GM19328 (cell line): ENCODE measurements at regions not wholly inside any gene's neighbourhood (a gene's known extent, or its start where the extent isn't known, plus 50 kb on each side); places are given as distances from the start of the nearest gene placed in this dataset.

Experiments used
- ATAC-seq: cut with Tn5 transposase; IDR thresholded peaks from one replicate; pipeline ENCODE4 v1.9.1; 2021; ENCODE audit warnings: mild to moderate bottlenecking, moderate library complexity; ENCODE audit not compliant: unreplicated experiment

- ATAC-seq = no peak
Measured at GRCh38 chr20:19073584-19074218, 138.7 kb upstream of the SLC24A3 start.

- ATAC-seq = no peak
Measured at GRCh38 chr20:19074356-19074755, 138.1 kb upstream of the SLC24A3 start.

DNA sequence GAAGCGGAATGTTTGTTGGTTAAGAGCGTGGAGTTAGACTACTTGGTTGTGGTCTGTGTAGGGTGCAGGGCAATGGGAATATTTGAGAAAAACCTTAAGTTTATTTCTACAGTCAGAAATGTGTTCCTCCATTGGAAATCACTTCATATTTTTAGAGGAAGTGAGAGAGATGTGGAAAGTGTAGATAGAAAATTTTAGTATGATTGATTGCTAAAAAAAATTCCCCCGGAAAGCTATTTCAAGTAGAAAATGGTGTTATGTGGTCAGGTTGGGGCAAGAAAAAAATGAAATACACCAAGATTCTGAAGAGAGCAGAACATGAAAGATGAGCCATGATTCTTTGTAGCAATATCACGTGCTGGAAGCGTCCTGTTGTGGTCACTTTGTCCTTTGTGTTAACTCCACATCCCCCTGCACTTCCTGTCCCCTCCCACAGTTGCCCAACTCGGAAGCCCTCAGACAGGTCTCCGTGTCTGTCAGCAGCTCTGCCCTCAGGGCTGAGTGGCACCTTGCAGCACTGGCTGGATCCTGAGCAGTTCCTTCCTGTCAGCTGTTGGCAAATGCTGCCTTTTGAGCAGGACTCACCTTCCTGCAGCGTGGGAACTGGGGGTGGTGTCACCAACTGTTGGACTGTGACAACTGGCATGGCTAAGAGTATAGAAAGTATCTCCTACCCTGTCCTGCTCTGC is 137.5 kb upstream of the SLC24A3 start:
- ATAC-seq = no peak

- ATAC-seq = no peak
Measured at GRCh38 chr20:19077370-19078220, 134.8 kb upstream of the SLC24A3 start.

- no peak for ATAC-seq
Measured at GRCh38 chr20:19078448-19079373, 133.7 kb upstream of the SLC24A3 start.

DNA sequence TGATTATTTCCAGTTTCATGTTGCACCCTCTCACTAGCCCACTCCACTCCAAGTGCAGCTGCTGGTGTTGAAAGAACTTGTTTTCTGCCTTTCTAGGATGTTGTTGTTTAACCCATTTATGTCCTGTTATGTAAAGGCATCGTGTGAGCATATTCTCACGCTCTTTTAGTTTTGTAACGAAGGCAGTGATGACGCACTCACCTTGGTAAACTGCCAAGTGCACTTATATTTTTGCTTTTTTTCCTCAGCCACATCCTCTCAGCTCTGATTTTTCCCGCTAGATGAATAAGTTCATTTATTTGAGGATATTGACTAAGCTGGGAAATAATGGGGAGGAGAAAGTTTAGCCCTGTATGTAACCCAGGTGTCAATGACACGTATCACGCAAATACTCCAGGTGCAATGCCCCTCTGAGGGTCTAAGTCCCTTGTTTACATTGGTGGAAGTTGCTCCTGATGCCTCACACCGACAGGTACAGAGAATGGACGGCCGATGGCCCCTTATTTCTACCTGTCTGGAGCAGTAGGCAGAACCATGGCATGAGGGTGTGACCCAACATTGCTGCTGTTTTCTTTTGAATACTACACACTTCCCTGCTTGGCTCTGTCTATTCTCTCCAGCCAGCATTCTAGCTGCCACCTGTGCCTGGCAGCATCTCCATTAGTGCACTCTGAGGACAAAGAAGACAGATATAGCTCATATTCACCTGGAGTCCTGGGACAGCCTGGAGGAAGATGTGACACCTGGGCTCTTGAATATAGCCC is 132.7 kb upstream of the SLC24A3 start:
- ATAC-seq = no peak

DNA sequence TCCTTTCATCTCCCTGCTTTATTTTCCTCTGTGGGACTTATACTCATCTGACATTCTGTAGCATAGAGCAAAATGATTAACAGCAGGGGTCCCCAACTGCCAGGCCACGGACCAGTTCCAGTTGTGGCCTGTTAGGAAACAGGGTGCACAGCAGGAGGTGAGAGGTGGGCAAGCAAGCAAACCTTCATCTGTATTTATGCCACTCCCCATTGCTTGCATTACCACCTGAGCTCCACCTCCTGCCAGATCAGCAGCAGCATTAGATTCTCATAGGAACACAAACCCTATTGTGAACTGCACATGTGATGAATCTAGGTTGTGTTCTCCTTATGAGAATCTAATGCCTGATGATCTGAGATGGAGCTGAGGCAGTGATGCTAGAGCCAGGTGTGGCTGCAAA is 130.5 kb upstream of the SLC24A3 start:
- ATAC-seq = no peak

DNA sequence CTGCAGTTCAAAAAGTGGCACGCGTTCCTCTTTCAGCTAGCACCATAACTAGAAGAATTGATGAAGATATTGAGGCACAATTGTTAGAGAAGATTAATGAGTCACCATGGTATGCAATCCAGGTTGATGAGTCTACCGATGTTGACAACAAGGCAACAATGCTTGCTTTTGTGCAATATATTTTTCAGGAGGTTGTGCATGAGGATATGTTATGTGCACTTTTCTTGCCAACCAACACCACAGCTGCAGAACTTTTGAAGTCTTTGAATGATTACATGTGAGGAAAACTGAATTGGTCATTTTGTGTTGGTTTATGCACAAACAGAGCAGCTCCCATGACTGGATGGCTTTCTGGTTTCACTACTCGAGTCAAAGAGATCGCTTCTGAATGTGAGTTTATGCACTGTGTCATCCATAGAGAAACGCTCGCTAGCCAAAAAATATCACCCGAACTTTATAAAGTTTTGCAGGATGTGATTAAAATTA is 129.3 kb upstream of the SLC24A3 start:
- ATAC-seq = no peak

DNA sequence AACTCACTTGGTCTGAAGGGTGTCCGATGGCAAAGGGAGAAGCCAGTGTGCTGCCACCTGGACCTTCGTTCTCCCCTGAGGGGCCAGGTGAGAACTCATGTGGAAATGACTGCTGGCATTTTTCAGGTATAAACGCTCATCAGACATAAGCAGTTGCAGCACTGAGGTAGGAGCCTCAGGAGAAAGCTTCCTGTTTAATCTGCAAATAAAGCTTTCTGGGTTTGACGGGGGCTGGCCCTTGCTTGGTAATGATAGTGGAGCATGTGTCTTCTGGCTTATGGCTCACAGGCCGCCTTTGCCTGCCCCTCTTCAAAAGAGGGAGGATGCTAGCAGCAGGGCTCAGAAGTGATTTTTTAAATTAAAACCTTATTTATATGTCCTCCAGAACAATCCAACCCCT is 122.1 kb upstream of the SLC24A3 start:
- ATAC-seq = no peak

- ATAC-seq = no peak
Measured at GRCh38 chr20:19094959-19095541, 117.4 kb upstream of the SLC24A3 start.

- ATAC-seq = no peak
Measured at GRCh38 chr20:19095762-19096161, 116.7 kb upstream of the SLC24A3 start.

GRCh38 chr20:19096843-19097242 is 115.6 kb upstream of the SLC24A3 start:
- ATAC-seq = no peak

GRCh38 chr20:19098117-19098516 is 114.3 kb upstream of the SLC24A3 start:
- ATAC-seq = no peak

DNA sequence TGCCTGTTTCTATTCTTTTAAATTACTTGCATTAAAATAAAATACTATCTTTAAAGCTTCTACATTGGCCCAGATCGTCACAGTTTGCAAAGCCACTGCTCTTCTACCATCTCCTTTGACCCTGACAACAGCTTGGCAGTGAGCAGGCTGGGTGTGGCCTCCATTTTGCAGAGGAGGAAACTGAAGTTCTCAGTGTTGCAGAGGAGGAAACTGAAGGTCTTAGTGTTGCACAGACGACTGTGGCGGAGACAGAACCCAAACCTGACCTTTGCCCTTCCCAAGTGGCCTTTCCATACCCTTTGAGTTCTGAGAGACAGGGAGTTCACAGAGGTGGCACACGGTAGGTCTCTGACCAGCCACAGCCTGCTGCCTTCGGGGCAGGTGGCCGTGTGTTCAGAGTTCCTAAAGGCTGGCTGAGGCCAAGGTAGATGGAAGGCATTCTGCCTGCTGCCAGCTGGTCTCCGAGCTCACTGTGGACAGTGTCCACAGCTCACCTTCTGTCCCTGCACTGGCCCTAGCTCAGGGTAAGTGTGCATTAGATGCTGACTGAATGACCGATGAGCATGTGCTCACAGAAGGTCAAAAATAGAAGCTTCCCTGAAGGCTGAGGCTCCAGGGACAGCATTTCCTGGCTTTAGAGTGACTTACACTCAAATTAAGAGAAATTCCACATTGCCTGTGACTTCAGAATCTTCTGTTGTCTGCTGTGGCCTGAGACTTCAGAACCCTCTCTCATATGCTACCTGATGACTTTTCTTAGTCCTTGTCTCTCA is 113.5 kb upstream of the SLC24A3 start:
- no peak for ATAC-seq

- ATAC-seq = no peak
Measured at GRCh38 chr20:19099596-19100545, 112.6 kb upstream of the SLC24A3 start.

DNA sequence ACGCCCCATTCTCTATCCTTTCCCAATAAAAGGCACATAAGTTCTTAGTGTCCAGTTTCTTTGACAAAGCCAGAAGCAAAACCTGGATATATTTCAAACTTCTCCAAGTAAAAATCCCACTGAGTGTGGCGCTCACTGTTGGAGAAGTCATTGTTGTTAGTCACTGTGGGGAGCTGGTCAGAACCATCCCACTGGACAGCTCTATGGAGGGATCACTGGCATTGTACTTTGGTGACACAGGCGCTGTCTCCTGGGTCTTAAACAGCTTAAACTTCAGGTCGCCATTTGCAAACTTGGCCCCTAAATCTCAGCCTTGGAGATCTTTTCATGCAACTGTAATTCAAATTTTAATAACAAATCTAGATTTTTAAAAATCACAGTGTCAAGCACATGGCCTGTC is 111.5 kb upstream of the SLC24A3 start:
- no peak for ATAC-seq

- ATAC-seq = no peak
Measured at GRCh38 chr20:19104186-19104585, 108.3 kb upstream of the SLC24A3 start.

- ATAC-seq = no peak
Measured at GRCh38 chr20:19108155-19108554, 104.3 kb upstream of the SLC24A3 start.
